Smooth muscle cell of the brain vasculature (primary cell): ENCODE measurements at regions not wholly inside any gene's neighbourhood (a gene's known extent, or its start where the extent isn't known, plus 50 kb on each side); places are given as distances from the start of the nearest gene placed in this dataset.
A peak's percentile ranks its signal among the peaks of the same experiment; 100 is the strongest.

Source experiments
- DNase-seq: peaks from one replicate; pipeline ENCODE4 v3.0.0-alpha.2; 2012; ENCODE audit warnings: low read depth, low spot score

- DNase-seq: no peak
These were observed 69.1 kb downstream of the OTP start for GRCh38 chr5:77569409-77569808.

- DNase-seq: no peak
These were observed 70.0 kb downstream of the OTP start for GRCh38 chr5:77568555-77568954.

GRCh38 chr5:77568082-77568481, 70.4 kb downstream of the OTP start:
- DNase-seq: no peak

GRCh38 chr5:77563475-77563874, 71.4 kb upstream of the WDR41 start:
- no peak for DNase-seq

- no peak for DNase-seq
These were observed 69.8 kb upstream of the WDR41 start for GRCh38 chr5:77561965-77562364.

- DNase-seq: peak; percentile 32
These were observed 68.7 kb upstream of the WDR41 start for GRCh38 chr5:77560677-77561263.

GRCh38 chr5:77558266-77558665, 66.2 kb upstream of the WDR41 start:
- no peak for DNase-seq

GRCh38 chr5:77550406-77550805, 58.3 kb upstream of the WDR41 start:
- no peak for DNase-seq

- no peak for DNase-seq
These were observed 53.2 kb upstream of the WDR41 start for GRCh38 chr5:77545285-77545684.
